ENCODE measurements at regions not wholly inside any gene's neighbourhood (a gene's known extent, or its start where the extent isn't known, plus 50 kb on each side); places are given as distances from the start of the nearest gene placed in this dataset.

DNA sequence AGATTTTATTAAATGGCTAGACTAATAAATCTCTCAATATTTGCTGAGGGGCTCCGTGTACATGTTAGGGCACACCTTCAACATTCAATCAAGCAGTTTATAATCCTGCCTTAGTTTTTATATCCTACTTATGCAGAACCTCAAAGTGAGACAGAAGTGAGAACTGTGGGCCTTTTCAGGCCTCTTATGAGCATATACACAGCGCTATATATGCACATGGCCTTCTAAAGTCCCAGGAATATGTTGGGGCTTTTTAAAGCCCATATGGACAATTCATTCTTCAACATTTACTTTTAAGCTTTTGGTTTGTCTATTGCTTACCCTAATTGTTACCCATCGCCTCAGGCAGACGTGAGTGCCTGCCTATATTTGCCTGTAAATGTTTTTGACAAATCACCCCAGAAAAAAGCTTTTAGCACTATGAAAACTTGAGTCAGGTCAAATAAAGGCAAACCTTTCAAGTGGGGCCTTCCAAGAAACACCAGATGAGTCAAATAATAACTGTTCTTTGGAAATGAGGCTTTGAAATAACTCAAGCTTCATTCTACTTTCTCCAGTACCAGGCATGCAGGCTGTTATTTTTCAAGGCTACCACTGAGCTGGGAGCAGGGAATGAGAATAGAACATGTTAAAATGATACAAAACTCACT, 58.2 kb downstream of the ESM1 start:
- Histone ChIP-seq H3K36me3 (ENCODE audit: low read depth, low read length) (no peaks in the 10 kb centered on the region), H4K20me1 (ENCODE audit: low read length) (no peaks in the 10 kb centered on the region), H3K4me1 (ENCODE audit: insufficient read depth, low read length) (no peaks in the 10 kb centered on the region), H3K4me3 (ENCODE audit: low read length) (no peak overlapping the region), H3K9ac (ENCODE audit: low read length) (no peak overlapping the region), H3K9me3 (ENCODE audit: low read length) (no peaks in the 10 kb centered on the region), H3F3A (ENCODE audit: low read length, unreplicated experiment) (no peaks in the 10 kb centered on the region), H3K4me2 (ENCODE audit: low read length) (no peak overlapping the region), H3K79me2 (ENCODE audit: low read length) (no peaks in the 10 kb centered on the region), H3K9me2 (replicated peaks; ENCODE audit: low read length) (no peaks in the 10 kb centered on the region), H3K27me3 (ENCODE audit: low read length) (peaks cover 7% of the 10 kb centered on the region; the same call in 1 of the 2 replicates), H3K27ac (ENCODE audit: low read length) (no peak overlapping the region), H2AFZ (ENCODE audit: low read length) (no peak overlapping the region)
- ATAC-seq (no peak), DNase-seq (no peak)
- TF ChIP-seq, protein P1, sequence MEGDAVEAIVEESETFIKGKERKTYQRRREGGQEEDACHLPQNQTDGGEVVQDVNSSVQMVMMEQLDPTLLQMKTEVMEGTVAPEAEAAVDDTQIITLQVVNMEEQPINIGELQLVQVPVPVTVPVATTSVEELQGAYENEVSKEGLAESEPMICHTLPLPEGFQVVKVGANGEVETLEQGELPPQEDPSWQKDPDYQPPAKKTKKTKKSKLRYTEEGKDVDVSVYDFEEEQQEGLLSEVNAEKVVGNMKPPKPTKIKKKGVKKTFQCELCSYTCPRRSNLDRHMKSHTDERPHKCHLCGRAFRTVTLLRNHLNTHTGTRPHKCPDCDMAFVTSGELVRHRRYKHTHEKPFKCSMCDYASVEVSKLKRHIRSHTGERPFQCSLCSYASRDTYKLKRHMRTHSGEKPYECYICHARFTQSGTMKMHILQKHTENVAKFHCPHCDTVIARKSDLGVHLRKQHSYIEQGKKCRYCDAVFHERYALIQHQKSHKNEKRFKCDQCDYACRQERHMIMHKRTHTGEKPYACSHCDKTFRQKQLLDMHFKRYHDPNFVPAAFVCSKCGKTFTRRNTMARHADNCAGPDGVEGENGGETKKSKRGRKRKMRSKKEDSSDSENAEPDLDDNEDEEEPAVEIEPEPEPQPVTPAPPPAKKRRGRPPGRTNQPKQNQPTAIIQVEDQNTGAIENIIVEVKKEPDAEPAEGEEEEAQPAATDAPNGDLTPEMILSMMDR (conservative IDR thresholded peaks at IDR 0.05; ENCODE audit: low read depth, low read length) = no peak
- no peak for TF ChIP-seq EZH2 (IDR thresholded peaks at IDR 0.05; ENCODE audit: low read length, unreplicated experiment)
- intact Hi-C loops (cut with micrococcal nuclease) = no loop called here
- ChIA-PET CTCF (no interaction called here), POLR2A (ENCODE audit: unreplicated experiment) (no interaction called here)
- no TSS peak for BruUV-seq (replicated peaks)

DNA sequence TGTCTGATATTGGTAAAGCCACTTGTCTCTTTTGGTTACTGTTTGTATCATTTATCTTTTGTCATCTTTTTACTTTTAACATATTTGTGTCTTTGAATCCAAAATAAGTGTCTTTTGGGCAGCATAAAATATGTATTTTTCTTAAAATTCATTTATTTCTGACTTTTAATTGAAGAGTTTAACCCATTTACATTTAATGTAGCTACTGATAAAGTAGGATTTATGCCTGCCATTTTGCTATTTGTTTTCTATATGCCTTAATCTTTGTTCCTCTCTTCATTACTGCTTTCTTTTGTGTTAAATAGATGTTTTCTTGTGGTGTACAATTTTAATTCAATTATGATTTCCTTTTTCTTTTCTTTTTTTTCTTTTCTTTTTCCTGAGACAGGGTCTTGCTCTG, 60.9 kb downstream of the ESM1 start:
- no peak for ATAC-seq
- Histone ChIP-seq H3F3A (ENCODE audit: low read length, unreplicated experiment) (no peaks in the 10 kb centered on the region), H3K9me2 (replicated peaks; ENCODE audit: low read length) (no peaks in the 10 kb centered on the region), H2AFZ (ENCODE audit: low read length) (no peak overlapping the region), H3K79me2 (ENCODE audit: low read length) (no peaks in the 10 kb centered on the region), H3K27me3 (ENCODE audit: low read length) (no peaks in the 10 kb centered on the region), H3K27ac (ENCODE audit: low read length) (no peak overlapping the region), H4K20me1 (ENCODE audit: low read length) (no peaks in the 10 kb centered on the region), H3K4me3 (ENCODE audit: low read length) (no peak overlapping the region), H3K36me3 (ENCODE audit: low read depth, low read length) (no peaks in the 10 kb centered on the region), H3K4me2 (ENCODE audit: low read length) (no peak overlapping the region), H3K4me1 (ENCODE audit: insufficient read depth, low read length) (no peaks in the 10 kb centered on the region), H3K9ac (ENCODE audit: low read length) (no peak overlapping the region), H3K9me3 (ENCODE audit: low read length) (no peaks in the 10 kb centered on the region)
- TF ChIP-seq EZH2phosphoT487 (IDR thresholded peaks at IDR 0.05; ENCODE audit: borderline replicate concordance, low read length) (no peak), EZH2 (IDR thresholded peaks at IDR 0.05; ENCODE audit: low read length, unreplicated experiment) (no peak)
- TF ChIP-seq, protein P1 (conservative IDR thresholded peaks at IDR 0.05; ENCODE audit: low read depth, low read length) = no peak
- DNase-seq = no peak
- CTCF ChIA-PET = no interaction called here
- intact Hi-C loops (cut with micrococcal nuclease) = no loop called here
- BruUV-seq (replicated peaks) = no TSS peak
- POLR2A ChIA-PET (ENCODE audit: unreplicated experiment) = no interaction called here

DNA sequence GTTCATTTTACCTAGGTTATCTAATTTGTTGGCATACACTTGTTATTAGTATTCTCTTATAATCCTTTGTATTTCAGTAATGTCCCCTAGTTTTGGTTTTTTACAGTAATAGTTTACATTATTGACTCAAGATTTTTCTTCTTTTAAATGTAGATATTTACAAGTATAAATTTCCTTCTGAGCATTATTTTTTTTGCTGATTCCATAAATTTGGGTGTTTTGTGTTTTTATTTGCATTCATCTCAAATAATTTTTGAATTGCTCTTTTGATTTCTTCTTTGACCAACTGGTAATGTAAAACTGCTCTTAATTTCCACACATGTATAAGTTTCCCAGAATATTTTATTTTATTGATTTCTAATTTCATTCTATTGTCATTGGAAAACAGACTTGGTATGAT, 68.1 kb downstream of the ESM1 start:
- no peak overlapping the region for H2AFZ ChIP-seq (ENCODE audit: low read length)
- ChIA-PET CTCF (no interaction called here), POLR2A (ENCODE audit: unreplicated experiment) (no interaction called here)
- H3K4me3 ChIP-seq (ENCODE audit: low read length) = no peak overlapping the region
- no peaks in the 10 kb centered on the region for H3K9me3 ChIP-seq (ENCODE audit: low read length)
- no peaks in the 10 kb centered on the region for H3F3A ChIP-seq (ENCODE audit: low read length, unreplicated experiment)
- H4K20me1 ChIP-seq (ENCODE audit: low read length) = no peaks in the 10 kb centered on the region
- no peak overlapping the region for H3K9ac ChIP-seq (ENCODE audit: low read length)
- DNase-seq (no peak), ATAC-seq (no peak)
- TF ChIP-seq EZH2 (IDR thresholded peaks at IDR 0.05; ENCODE audit: low read length, unreplicated experiment) = no peak
- TF ChIP-seq EZH2phosphoT487 (IDR thresholded peaks at IDR 0.05; ENCODE audit: borderline replicate concordance, low read length) = no peak
- TF ChIP-seq, protein P1 (conservative IDR thresholded peaks at IDR 0.05; ENCODE audit: low read depth, low read length) = no peak
- no TSS peak for BruUV-seq (replicated peaks)
- H3K79me2 ChIP-seq (ENCODE audit: low read length) = no peaks in the 10 kb centered on the region
- no peaks in the 10 kb centered on the region for H3K27me3 ChIP-seq (ENCODE audit: low read length)
- no peaks in the 10 kb centered on the region for H3K36me3 ChIP-seq (ENCODE audit: low read depth, low read length)
- no peak overlapping the region for H3K4me2 ChIP-seq (ENCODE audit: low read length)
- intact Hi-C loops (cut with micrococcal nuclease) = no loop called here
- no peaks in the 10 kb centered on the region for H3K4me1 ChIP-seq (ENCODE audit: insufficient read depth, low read length)
- no peak overlapping the region for H3K27ac ChIP-seq (ENCODE audit: low read length)
- H3K9me2 ChIP-seq (replicated peaks; ENCODE audit: low read length) = no peaks in the 10 kb centered on the region
